Loucy (cell line): ENCODE measurements at regions not wholly inside any gene's neighbourhood (a gene's known extent, or its start where the extent isn't known, plus 50 kb on each side); places are given as distances from the start of the nearest gene placed in this dataset.
"Not testable (repeated sequence)": the region's sequence is repeated elsewhere in the genome, so short reads cannot be mapped to it uniquely, and the experiment has no call there.

Experiments
- H2AFZ ChIP-seq: fragments of 200-600 bp; sonication (generic); 2 replicates; pipeline ENCODE4 v1.6.0; 2016; ENCODE audit warnings: antibody characterized with exemption, mild to moderate bottlenecking, low read length, moderate library complexity
- H3F3A ChIP-seq: fragments of 200-600 bp; 2 replicates; pipeline ENCODE4 v1.6.0; 2016; ENCODE audit warnings: antibody characterized with exemption, low read depth, mild to moderate bottlenecking
- H3K27me3 ChIP-seq: fragments of 200-600 bp; sonication (generic); 2 replicates; pipeline ENCODE4 v1.6.1; 2014; ENCODE audit warnings: low read length, mild to moderate bottlenecking; ENCODE audit not compliant: insufficient read depth, poor library complexity, severe bottlenecking
- H3K36me3 ChIP-seq: fragments of 200-600 bp; sonication (generic); 2 replicates; pipeline ENCODE4 v1.6.1; 2016; ENCODE audit warnings: low read length; ENCODE audit not compliant: insufficient read depth
- H3K4me1 ChIP-seq: fragments of 200-600 bp; sonication (generic); 2 replicates; pipeline ENCODE4 v1.5.1; 2014; ENCODE audit warnings: low read length, mild to moderate bottlenecking; ENCODE audit not compliant: insufficient read depth, poor library complexity, severe bottlenecking
- H3K4me2 ChIP-seq: fragments of 200-600 bp; sonication (generic); 2 replicates; pipeline ENCODE4 v1.6.0; 2014; ENCODE audit warnings: antibody characterized with exemption, low read length, low read depth, mild to moderate bottlenecking; ENCODE audit not compliant: poor library complexity, severe bottlenecking
- H3K4me3 ChIP-seq: fragments of 200-600 bp; sonication (generic); 2 replicates; pipeline ENCODE4 v1.5.1; 2014; ENCODE audit warnings: low read length, mild to moderate bottlenecking, mixed read lengths; ENCODE audit not compliant: poor library complexity, severe bottlenecking
- H3K79me2 ChIP-seq: fragments of 200-600 bp; sonication (generic); 2 replicates; pipeline ENCODE4 v1.6.1; 2014; ENCODE audit warnings: low read length; ENCODE audit not compliant: insufficient read depth
- H3K9ac ChIP-seq: fragments of 200-600 bp; sonication (generic); 2 replicates; pipeline ENCODE4 v1.6.0; 2014; ENCODE audit warnings: mild to moderate bottlenecking, low read depth, low read length, moderate library complexity; ENCODE audit not compliant: poor library complexity, severe bottlenecking
- H3K9me2 ChIP-seq: fragments of 200-600 bp; sonication (generic); replicated peaks from 2 replicates; pipeline ENCODE4 v1.6.1; 2016; ENCODE audit warnings: low read depth, low read length, mixed read lengths
- H3K9me3 ChIP-seq: fragments of 200-600 bp; sonication (generic); 2 replicates; pipeline ENCODE4 v1.6.1; 2014; ENCODE audit warnings: mild to moderate bottlenecking, antibody characterized with exemption, low read length, low read depth; ENCODE audit not compliant: insufficient read depth
- H4K20me1 ChIP-seq: fragments of 200-600 bp; sonication (generic); 2 replicates; pipeline ENCODE4 v1.6.0; 2014; ENCODE audit warnings: antibody characterized with exemption, low read length, mild to moderate bottlenecking; ENCODE audit not compliant: insufficient read depth, poor library complexity, severe bottlenecking
- EZH2phosphoT487 ChIP-seq: fragments of 200-600 bp; IDR thresholded peaks from 2 replicates; pipeline ENCODE4 v1.6.1; 2018; ENCODE audit warnings: antibody characterized with exemption, mild to moderate bottlenecking, moderate library complexity, borderline replicate concordance
- TF ChIP-seq, protein P1 (sequence below): fragments of 200-600 bp; sonication (generic); conservative IDR thresholded peaks from 2 replicates; pipeline ENCODE4 v1.5.1; 2014; ENCODE audit warnings: mild to moderate bottlenecking, antibody characterized with exemption, low read length

DNA sequence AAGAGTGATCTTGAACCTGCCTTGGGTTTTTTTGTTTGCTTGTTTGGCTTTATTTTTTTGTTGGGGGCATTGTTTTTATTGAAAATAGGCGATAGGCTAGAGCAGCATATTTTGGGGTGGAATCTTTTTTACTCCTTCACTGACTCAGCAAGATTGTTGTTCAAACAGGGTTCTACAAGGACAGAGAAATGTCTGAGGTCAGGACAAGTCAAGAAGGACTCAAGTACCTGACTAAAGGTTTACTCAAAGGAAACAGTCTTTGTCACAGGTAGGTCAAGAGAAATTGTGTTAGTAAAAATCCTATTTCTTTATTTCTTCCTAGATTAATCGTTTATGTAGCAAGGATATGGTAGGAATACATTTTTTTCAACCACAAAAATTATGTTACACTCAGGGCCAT is 1564.0 kb upstream of the CDH9 start:
- H3K4me1 ChIP-seq = no peaks in the 10 kb centered on the region
- no peaks in the 10 kb centered on the region for H3K79me2 ChIP-seq
- H3K4me2 ChIP-seq = no peak overlapping the region
- H3K27me3 ChIP-seq = no peaks in the 10 kb centered on the region
- no peaks in the 10 kb centered on the region for H3K9me2 ChIP-seq
- H4K20me1 ChIP-seq = no peaks in the 10 kb centered on the region
- H3K36me3 ChIP-seq = no peaks in the 10 kb centered on the region
- no peak for TF ChIP-seq EZH2phosphoT487
- TF ChIP-seq, protein P1, sequence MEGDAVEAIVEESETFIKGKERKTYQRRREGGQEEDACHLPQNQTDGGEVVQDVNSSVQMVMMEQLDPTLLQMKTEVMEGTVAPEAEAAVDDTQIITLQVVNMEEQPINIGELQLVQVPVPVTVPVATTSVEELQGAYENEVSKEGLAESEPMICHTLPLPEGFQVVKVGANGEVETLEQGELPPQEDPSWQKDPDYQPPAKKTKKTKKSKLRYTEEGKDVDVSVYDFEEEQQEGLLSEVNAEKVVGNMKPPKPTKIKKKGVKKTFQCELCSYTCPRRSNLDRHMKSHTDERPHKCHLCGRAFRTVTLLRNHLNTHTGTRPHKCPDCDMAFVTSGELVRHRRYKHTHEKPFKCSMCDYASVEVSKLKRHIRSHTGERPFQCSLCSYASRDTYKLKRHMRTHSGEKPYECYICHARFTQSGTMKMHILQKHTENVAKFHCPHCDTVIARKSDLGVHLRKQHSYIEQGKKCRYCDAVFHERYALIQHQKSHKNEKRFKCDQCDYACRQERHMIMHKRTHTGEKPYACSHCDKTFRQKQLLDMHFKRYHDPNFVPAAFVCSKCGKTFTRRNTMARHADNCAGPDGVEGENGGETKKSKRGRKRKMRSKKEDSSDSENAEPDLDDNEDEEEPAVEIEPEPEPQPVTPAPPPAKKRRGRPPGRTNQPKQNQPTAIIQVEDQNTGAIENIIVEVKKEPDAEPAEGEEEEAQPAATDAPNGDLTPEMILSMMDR = no peak
- H3K4me3 ChIP-seq = no peak overlapping the region
- H3K9me3 ChIP-seq = no peaks in the 10 kb centered on the region
- H3K9ac ChIP-seq = no peak overlapping the region
- H3F3A ChIP-seq = no peaks in the 10 kb centered on the region
- no peak overlapping the region for H2AFZ ChIP-seq

DNA sequence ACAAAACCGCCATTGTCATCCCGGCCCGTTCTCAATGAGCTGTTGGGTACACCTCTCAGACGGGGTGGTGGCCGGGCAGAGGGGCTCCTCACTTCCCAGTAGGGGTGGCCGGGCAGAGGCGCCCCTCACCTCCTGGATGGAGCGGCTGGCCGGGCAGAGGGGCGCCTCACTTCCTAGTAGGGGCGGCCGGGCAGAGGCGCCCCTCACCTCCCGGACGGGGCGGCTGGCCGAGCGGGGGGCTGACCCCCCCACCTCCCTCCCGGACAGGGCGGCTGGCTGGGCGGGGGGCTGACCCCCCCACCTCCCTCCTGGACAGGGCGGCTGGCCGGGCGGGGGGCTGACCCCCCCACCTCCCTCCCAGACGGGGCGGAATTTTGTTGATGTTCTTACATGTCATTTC is 1558.3 kb upstream of the CDH9 start:
- H3K79me2 ChIP-seq, H3K36me3 ChIP-seq, H4K20me1 ChIP-seq, H3K4me3 ChIP-seq, H3K4me2 ChIP-seq, H3K9me3 ChIP-seq, H2AFZ ChIP-seq, H3F3A ChIP-seq, H3K9me2 ChIP-seq, H3K4me1 ChIP-seq, H3K27me3 ChIP-seq, H3K9ac ChIP-seq: not testable (repeated sequence)

DNA sequence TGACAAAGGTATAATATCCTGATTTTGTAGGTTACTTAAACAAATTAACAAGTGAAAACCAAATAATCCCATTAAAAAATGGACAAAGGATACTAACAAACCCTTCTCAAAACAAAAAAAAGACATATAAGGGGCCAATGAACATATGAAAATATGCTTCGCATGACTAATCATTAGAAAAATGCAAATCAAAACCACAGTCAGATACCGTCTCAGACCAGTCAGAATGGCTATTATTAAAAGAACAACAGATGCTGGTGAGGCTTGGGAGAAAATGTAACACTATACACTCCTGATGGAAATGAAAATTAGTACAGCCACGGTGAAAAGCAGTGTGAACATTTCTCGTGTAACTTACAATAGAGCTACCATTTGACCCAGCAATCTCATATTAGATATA is 1542.2 kb upstream of the CDH9 start:
- Histone ChIP-seq H3K27me3 (no peaks in the 10 kb centered on the region), H4K20me1 (no peaks in the 10 kb centered on the region), H3K79me2 (no peaks in the 10 kb centered on the region), H3K4me2 (no peak overlapping the region), H3F3A (no peaks in the 10 kb centered on the region), H3K36me3 (no peaks in the 10 kb centered on the region), H3K9me2 (no peaks in the 10 kb centered on the region), H3K9ac (no peak overlapping the region), H3K4me3 (no peak overlapping the region), H2AFZ (no peak overlapping the region), H3K4me1 (no peaks in the 10 kb centered on the region), H3K9me3 (no peaks in the 10 kb centered on the region)
- TF ChIP-seq, protein P1 = no peak
- TF ChIP-seq EZH2phosphoT487 = no peak

DNA sequence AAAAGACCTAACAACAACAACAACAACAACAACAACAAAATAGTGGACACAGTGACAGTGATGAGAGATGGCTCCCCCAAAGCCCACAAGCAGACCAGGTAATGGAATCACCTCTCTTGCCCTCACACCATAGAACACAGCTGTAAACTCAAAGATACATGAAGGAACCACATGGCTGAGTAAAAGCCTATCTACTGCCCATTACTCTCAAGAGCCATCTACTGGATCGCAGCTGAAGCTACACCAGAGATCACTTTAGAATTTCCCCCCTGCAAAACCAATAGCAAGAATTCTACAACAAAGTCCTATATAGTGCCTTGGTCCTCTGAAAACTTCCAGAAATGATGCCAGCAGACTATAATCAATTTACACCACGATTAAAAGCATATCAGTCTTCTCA is 1537.6 kb upstream of the CDH9 start:
- TF ChIP-seq, protein P1 = no peak; the same call in none of the 2 replicates
- no peak for TF ChIP-seq EZH2phosphoT487
- no peaks in the 10 kb centered on the region for H4K20me1 ChIP-seq
- no peaks in the 10 kb centered on the region for H3K27me3 ChIP-seq
- no peaks in the 10 kb centered on the region for H3K36me3 ChIP-seq
- H3F3A ChIP-seq = no peaks in the 10 kb centered on the region
- no peaks in the 10 kb centered on the region for H3K9me3 ChIP-seq
- no peak overlapping the region for H3K4me3 ChIP-seq
- H3K9me2 ChIP-seq = no peaks in the 10 kb centered on the region
- no peak overlapping the region for H2AFZ ChIP-seq
- H3K4me1 ChIP-seq = no peaks in the 10 kb centered on the region
- no peaks in the 10 kb centered on the region for H3K79me2 ChIP-seq
- no peak overlapping the region for H3K4me2 ChIP-seq
- H3K9ac ChIP-seq = no peak overlapping the region
